NB4 (cell line): ENCODE measurements at regions not wholly inside any gene's neighbourhood (a gene's known extent, or its start where the extent isn't known, plus 50 kb on each side); places are given as distances from the start of the nearest gene placed in this dataset.

ENCODE experiments used
- TF ChIP-seq, protein P1 (sequence below): IDR thresholded peaks from one replicate; pipeline ENCODE4 v1.5.1; 2012; ENCODE audit warnings: low read depth, low read length
- TF ChIP-seq, protein P2 (sequence below): IDR thresholded peaks from 2 replicates; pipeline ENCODE4 v1.6.1; 2011; ENCODE audit warnings: low read depth, low read length

DNA sequence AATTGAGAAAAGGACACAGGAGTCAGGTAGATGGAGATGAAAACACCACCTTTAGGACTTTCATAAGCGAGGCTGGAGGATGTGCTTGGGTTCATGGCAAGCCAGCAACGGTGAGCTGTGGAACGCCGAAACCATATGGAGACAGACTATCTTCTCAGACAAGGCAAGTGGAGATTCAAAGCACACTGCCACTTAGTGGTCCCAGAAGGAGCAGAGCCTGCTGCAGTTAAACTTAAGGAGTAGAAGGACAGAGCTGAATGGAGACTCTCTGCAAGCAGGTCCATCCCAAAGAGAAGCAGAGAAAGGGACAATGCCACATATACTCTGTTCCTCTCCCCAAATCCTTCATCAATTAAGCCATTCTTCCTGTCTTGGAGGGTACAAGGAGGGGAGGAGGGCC lies 236.3 kb upstream of the HABP2 start:
- TF ChIP-seq, protein P1, sequence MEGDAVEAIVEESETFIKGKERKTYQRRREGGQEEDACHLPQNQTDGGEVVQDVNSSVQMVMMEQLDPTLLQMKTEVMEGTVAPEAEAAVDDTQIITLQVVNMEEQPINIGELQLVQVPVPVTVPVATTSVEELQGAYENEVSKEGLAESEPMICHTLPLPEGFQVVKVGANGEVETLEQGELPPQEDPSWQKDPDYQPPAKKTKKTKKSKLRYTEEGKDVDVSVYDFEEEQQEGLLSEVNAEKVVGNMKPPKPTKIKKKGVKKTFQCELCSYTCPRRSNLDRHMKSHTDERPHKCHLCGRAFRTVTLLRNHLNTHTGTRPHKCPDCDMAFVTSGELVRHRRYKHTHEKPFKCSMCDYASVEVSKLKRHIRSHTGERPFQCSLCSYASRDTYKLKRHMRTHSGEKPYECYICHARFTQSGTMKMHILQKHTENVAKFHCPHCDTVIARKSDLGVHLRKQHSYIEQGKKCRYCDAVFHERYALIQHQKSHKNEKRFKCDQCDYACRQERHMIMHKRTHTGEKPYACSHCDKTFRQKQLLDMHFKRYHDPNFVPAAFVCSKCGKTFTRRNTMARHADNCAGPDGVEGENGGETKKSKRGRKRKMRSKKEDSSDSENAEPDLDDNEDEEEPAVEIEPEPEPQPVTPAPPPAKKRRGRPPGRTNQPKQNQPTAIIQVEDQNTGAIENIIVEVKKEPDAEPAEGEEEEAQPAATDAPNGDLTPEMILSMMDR: no peak
- TF ChIP-seq, protein P2, sequence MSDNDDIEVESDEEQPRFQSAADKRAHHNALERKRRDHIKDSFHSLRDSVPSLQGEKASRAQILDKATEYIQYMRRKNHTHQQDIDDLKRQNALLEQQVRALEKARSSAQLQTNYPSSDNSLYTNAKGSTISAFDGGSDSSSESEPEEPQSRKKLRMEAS: no peak
